ENCODE measurements at regions not wholly inside any gene's neighbourhood (a gene's known extent, or its start where the extent isn't known, plus 50 kb on each side); places are given as distances from the start of the nearest gene placed in this dataset.

GRCh38 chr6:95786802-95787201, 209.5 kb downstream of the MANEA start:
- no peak for TF ChIP-seq POLR2AphosphoS5 (IDR thresholded peaks at IDR 0.05; ENCODE audit: low read depth)
- TF ChIP-seq CTCF (conservative IDR thresholded peaks at IDR 0.05; ENCODE audit: low read depth in 2 of 2), result no peak
- no peak for TF ChIP-seq ETS1 (IDR thresholded peaks at IDR 0.05)
- no peak for TF ChIP-seq EZH2phosphoT487 (IDR thresholded peaks at IDR 0.05; ENCODE audit: unreplicated experiment)
- no peak for TF ChIP-seq ZNF462 (CRISPR knock-in tag; IDR thresholded peaks at IDR 0.05)
- no peak for TF ChIP-seq EZH2 (IDR thresholded peaks at IDR 0.05; ENCODE audit: low read depth, unreplicated experiment)
- no peak for TF ChIP-seq CREB1 (CRISPR knock-in tag; IDR thresholded peaks at IDR 0.05; ENCODE audit: low read depth)
- TF ChIP-seq REST (IDR thresholded peaks at IDR 0.05; ENCODE audit: unreplicated experiment), result no peak
- no peak for TF ChIP-seq NANOG (IDR thresholded peaks at IDR 0.05; ENCODE audit: borderline replicate concordance)
- TF ChIP-seq STAT1 (IDR thresholded peaks at IDR 0.05; ENCODE audit: unreplicated experiment), result no peak
- TF ChIP-seq JUNB (IDR thresholded peaks at IDR 0.05; ENCODE audit: unreplicated experiment), result no peak
- TF ChIP-seq ZNF114 (CRISPR knock-in tag; IDR thresholded peaks at IDR 0.05), result no peak
- TF ChIP-seq ZNF331 (CRISPR knock-in tag; IDR thresholded peaks at IDR 0.05; ENCODE audit: low read depth), result no peak
